HCT116 (cell line): ENCODE measurements at regions not wholly inside any gene's neighbourhood (a gene's known extent, or its start where the extent isn't known, plus 50 kb on each side); places are given as distances from the start of the nearest gene placed in this dataset.

ENCODE experiments used
- ATAC-seq: fragments of 200-7000 bp; cut with Tn5 transposase; 2 replicates; pipeline ENCODE4 v1.9.1; 2020; ENCODE audit warnings: mild to moderate bottlenecking, moderate library complexity
- BruUV-seq: library from RNA; stranded (reverse); fragments of 400-500 nt; replicated peaks from 2 replicates; lab custom pipeline; 2021; lab: Mats Ljungman, UMichigan
- CTCF ChIA-PET: fragments of 300-600 bp; sonication (Branson Sonifier 250); formaldehyde crosslinking; loops from one replicate; lab custom pipeline; 2021; ENCODE audit warnings: antibody characterized with exemption; lab: Charles Lee
- POLR2A ChIA-PET: fragments of 300-600, 350-600 bp; sonication (Branson Sonifier 250); formaldehyde crosslinking; loops from one replicate; lab custom pipeline; 2021; ENCODE audit warnings: antibody characterized with exemption; lab: Charles Lee
- RAD21 ChIA-PET, 2 experiments: fragments of 300-600 bp; sonication (Branson Sonifier 250); formaldehyde crosslinking; loops; one replicate each; lab custom pipeline; 2023; ENCODE audit warnings: low total read pairs in 2 of 2; ENCODE audit not compliant: uncharacterized antibody in 2 of 2, unreplicated experiment in 2 of 2, low non-redundant PET in 1 of 2; lab: Charles Lee
- DNase-seq: peaks from one replicate; pipeline ENCODE4 v3.0.0-alpha.2; 2010; ENCODE audit warnings: low read depth, low spot score
- H2AFZ ChIP-seq: fragments of 200-600 bp; shearing (Covaris generic), sonication (generic); 2 replicates; pipeline ENCODE4 v1.6.1; 2017; ENCODE audit warnings: low read depth, mixed run types, mixed read lengths, antibody characterized with exemption, low read length; ENCODE audit not compliant: poor library complexity, severe bottlenecking
- H3K27ac ChIP-seq: 2 replicates; pipeline ENCODE4 v1.5.1; 2012; ENCODE audit warnings: low read depth, low read length
- H3K27me3 ChIP-seq: fragments of 200-600 bp; sonication (generic); 2 replicates; pipeline ENCODE4 v1.6.1; 2016; ENCODE audit warnings: mixed run types, low read length, mixed read lengths; ENCODE audit not compliant: insufficient read depth
- H3K36me3 ChIP-seq, 2 experiments: fragments of 200-500 bp in 1 of 2; fragments of 200-600 bp in 1 of 2; sonication (Bioruptor generic) in 1 of 2; sonication (generic) in 1 of 2; 2 replicates each; pipeline versions ENCODE4 v1.5.1 to v1.6.1; 2014 to 2016; ENCODE audit warnings: low read length in 2 of 2, inconsistent platforms in 1 of 2, mixed read lengths in 1 of 2, mixed run types in 1 of 2; ENCODE audit not compliant: insufficient read depth in 2 of 2, control insufficient read depth in 1 of 2
- H3K4me1 ChIP-seq, 2 experiments: fragments of 200-600 bp in 1 of 2; sonication (generic) in 1 of 2; 2 replicates each; pipeline versions ENCODE4 v1.5.1 to v1.6.1; 2012 to 2017; ENCODE audit warnings: low read length in 2 of 2, inconsistent platforms in 1 of 2, mild to moderate bottlenecking in 1 of 2, mixed read lengths in 1 of 2, mixed run types in 1 of 2, moderate library complexity in 1 of 2; ENCODE audit not compliant: insufficient read depth in 2 of 2, control insufficient read depth in 1 of 2
- H3K4me2 ChIP-seq: fragments of 200-600 bp; sonication (generic); 2 replicates; pipeline ENCODE4 v1.6.1; 2017; ENCODE audit warnings: mixed run types, low read length, mixed read lengths
- H3K4me3 ChIP-seq, 2 experiments: fragments of 200-600 bp in 1 of 2; sonication (generic) in 1 of 2; replicated peaks in 1 of 2; 2 replicates each; pipeline ENCODE4 v1.5.1; 2011 to 2016; ENCODE audit warnings: low read length in 2 of 2, control low read depth in 1 of 2, low read depth in 1 of 2, mild to moderate bottlenecking in 1 of 2, mixed read lengths in 1 of 2, mixed run types in 1 of 2
- H3K79me2 ChIP-seq: fragments of 200-600 bp; sonication (generic); 2 replicates; pipeline ENCODE4 v1.6.1; 2017; ENCODE audit warnings: mild to moderate bottlenecking, mixed run types, low read length, moderate library complexity, mixed read lengths; ENCODE audit not compliant: insufficient read depth
- H3K9ac ChIP-seq: fragments of 200-600 bp; sonication (generic); 2 replicates; pipeline ENCODE4 v1.6.1; 2016; ENCODE audit warnings: low read length, mixed read lengths
- H3K9me2 ChIP-seq: fragments of 200-600 bp; sonication (generic), shearing (Covaris generic); 2 replicates; pipeline ENCODE4 v1.6.1; 2017; ENCODE audit warnings: mixed run types, mild to moderate bottlenecking, moderate library complexity; ENCODE audit not compliant: insufficient read depth
- H3K9me3 ChIP-seq, 2 experiments: fragments of 200-500 bp in 1 of 2; fragments of 200-600 bp in 1 of 2; sonication (Bioruptor generic) in 1 of 2; sonication (generic) in 1 of 2; 2 replicates each; pipeline ENCODE4 v1.6.1; 2014 to 2017; ENCODE audit warnings: low read length in 2 of 2, mixed read lengths in 2 of 2, inconsistent platforms in 1 of 2, low read depth in 1 of 2, mild to moderate bottlenecking in 1 of 2, mixed run types in 1 of 2, moderate library complexity in 1 of 2; ENCODE audit not compliant: control insufficient read depth in 1 of 2, insufficient read depth in 1 of 2
- H4K20me1 ChIP-seq: fragments of 200-600 bp; sonication (generic), shearing (Covaris generic); 2 replicates; pipeline ENCODE4 v1.6.1; 2017; ENCODE audit warnings: mixed run types, mild to moderate bottlenecking, moderate library complexity; ENCODE audit not compliant: insufficient read depth
- CBX3 ChIP-seq: IDR thresholded peaks from 2 replicates; pipeline ENCODE4 v1.6.1; 2012; ENCODE audit warnings: low read depth
- CEBPB ChIP-seq: IDR thresholded peaks from 2 replicates; pipeline ENCODE4 v1.6.1; 2012; ENCODE audit warnings: low read depth
- CTCF ChIP-seq, 3 experiments: fragments of 200-600 bp in 1 of 3; sonication (generic) in 1 of 3; IDR thresholded peaks in 2 of 3; conservative IDR thresholded peaks in 1 of 3; 2 replicates each; pipeline ENCODE4 v1.5.1; 2012 to 2017; ENCODE audit warnings: low read depth in 2 of 3, low read length in 2 of 3, antibody characterized with exemption in 1 of 3, borderline replicate concordance in 1 of 3, control low read depth in 1 of 3, mild to moderate bottlenecking in 1 of 3, mixed read lengths in 1 of 3, mixed run types in 1 of 3, moderate library complexity in 1 of 3; ENCODE audit not compliant: insufficient read depth in 1 of 3
- ELF1 ChIP-seq: IDR thresholded peaks from 2 replicates; pipeline ENCODE4 v1.6.1; 2012; ENCODE audit warnings: low read depth, borderline replicate concordance
- EZH2 ChIP-seq: fragments of 200-600 bp; sonication (generic); IDR thresholded peaks from 2 replicates; pipeline ENCODE4 v1.6.1; 2017; ENCODE audit warnings: antibody characterized with exemption, mixed run types
- JUND ChIP-seq: IDR thresholded peaks from 2 replicates; pipeline ENCODE4 v1.6.1; 2012
- SRF ChIP-seq: IDR thresholded peaks from 2 replicates; pipeline ENCODE4 v1.6.1; 2012; ENCODE audit warnings: low read depth
- YY1 ChIP-seq: IDR thresholded peaks from 2 replicates; pipeline ENCODE4 v1.6.1; 2011; ENCODE audit warnings: low read length, low read depth, moderate library complexity, mild to moderate bottlenecking; ENCODE audit not compliant: insufficient replicate concordance; ENCODE audit errors: extremely low read depth
- ZBTB33 ChIP-seq: IDR thresholded peaks from 2 replicates; pipeline ENCODE4 v1.6.1; 2011; ENCODE audit warnings: mild to moderate bottlenecking, low read length, moderate library complexity; ENCODE audit not compliant: insufficient replicate concordance; ENCODE audit errors: extremely low read depth
- ZFX ChIP-seq: fragments of 450-650 bp; IDR thresholded peaks from 2 replicates; pipeline ENCODE4 v1.6.1; 2017
- intact Hi-C: fragments of 100-400 bp; cut with micrococcal nuclease; formaldehyde crosslinking; loops from 2 replicates; pipeline ENCODE4 v1.10.0; 2022

DNA sequence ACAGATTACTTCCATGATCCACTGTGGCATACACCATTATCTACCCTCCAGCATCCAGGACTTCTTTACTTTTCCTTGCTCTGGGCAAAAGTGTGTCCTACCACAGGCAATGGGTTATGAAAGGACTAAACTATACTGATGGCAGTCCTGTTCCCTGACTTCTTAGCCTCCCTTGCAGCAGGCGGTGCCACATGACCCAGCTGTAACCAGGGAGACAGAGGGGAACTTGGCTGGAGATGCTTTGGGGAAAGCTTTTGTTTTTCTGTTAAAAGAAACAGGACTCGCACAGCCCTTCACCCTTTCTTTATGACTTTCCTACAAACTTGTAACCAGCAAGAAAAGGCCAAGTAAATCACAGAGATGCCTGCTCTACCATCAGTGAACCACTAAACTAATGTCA lies 394.4 kb downstream of the PCNX1 start:
- intact Hi-C loops, result no loop called here
- Histone ChIP-seq H3K27me3 (no peaks in the 10 kb centered on the region), H3K9ac (no peak overlapping the region), H3K79me2 (no peaks in the 10 kb centered on the region), H3K9me3 (peaks cover 0 to 2% of the 10 kb centered on the region in 2 experiments; a peak in 1 of 4 replicates), H3K27ac (no peak overlapping the region), H3K4me1 (no peaks in the 10 kb centered on the region), H4K20me1 (no peaks in the 10 kb centered on the region), H3K4me2 (no peak overlapping the region), H3K36me3 (no peaks in the 10 kb centered on the region), H3K9me2 (no peaks in the 10 kb centered on the region), H3K4me3 (no peak overlapping the region), H2AFZ (no peak overlapping the region)
- CTCF ChIA-PET, result no interaction called here
- POLR2A ChIA-PET, result no interaction called here
- ATAC-seq (no peak), DNase-seq (no peak)
- no TSS peak for BruUV-seq
- RAD21 ChIA-PET, result no interaction called here
- TF ChIP-seq CBX3, result no peak
- TF ChIP-seq YY1, result no peak
- no peak for TF ChIP-seq JUND
- TF ChIP-seq ELF1, result no peak
- TF ChIP-seq CEBPB, result no peak
- no peak for TF ChIP-seq EZH2
- TF ChIP-seq ZBTB33, result no peak
- TF ChIP-seq CTCF (IDR thresholded peaks at IDR 0.05 in 2 of 3, conservative IDR thresholded peaks at IDR 0.05 in 1 of 3; ENCODE audit: borderline replicate concordance in 1 of 3, insufficient read depth in 1 of 3, low read depth in 2 of 3, low read length in 2 of 3), result no peak
- TF ChIP-seq SRF, result no peak
- TF ChIP-seq ZFX, result no peak
